Neuronal stem cell (in vitro differentiated cells): ENCODE measurements at regions not wholly inside any gene's neighbourhood (a gene's known extent, or its start where the extent isn't known, plus 50 kb on each side); places are given as distances from the start of the nearest gene placed in this dataset.

Experiments used
- DNase-seq: peaks from one replicate; pipeline ENCODE4 v3.0.0-alpha.2; 2013; ENCODE audit warnings: low spot score
- H2AFZ ChIP-seq: one replicate; pipeline ENCODE4 v1.6.1; 2013; ENCODE audit warnings: mild to moderate bottlenecking, low read length, inconsistent platforms
- H2AK5ac ChIP-seq: 2 replicates; pipeline ENCODE4 v1.6.1; 2013; ENCODE audit warnings: low read depth, mild to moderate bottlenecking, inconsistent platforms, low read length, moderate library complexity, mixed read lengths
- H2BK120ac ChIP-seq: 2 replicates; pipeline ENCODE4 v1.6.1; 2013; ENCODE audit warnings: low read depth, mild to moderate bottlenecking, inconsistent platforms, low read length, moderate library complexity, mixed read lengths
- H2BK12ac ChIP-seq: one replicate; pipeline ENCODE4 v1.6.1; 2013; ENCODE audit warnings: low read length, inconsistent platforms
- H2BK15ac ChIP-seq: 2 replicates; pipeline ENCODE4 v1.6.1; 2013; ENCODE audit warnings: mild to moderate bottlenecking, low read length, inconsistent platforms, mixed read lengths
- H2BK5ac ChIP-seq: one replicate; pipeline ENCODE4 v1.6.1; 2013; ENCODE audit warnings: inconsistent platforms, mild to moderate bottlenecking, low read length, moderate library complexity
- H3K14ac ChIP-seq: one replicate; pipeline ENCODE4 v1.6.1; 2013; ENCODE audit warnings: low read length, inconsistent platforms
- H3K18ac ChIP-seq: 2 replicates; pipeline ENCODE4 v1.6.1; 2013; ENCODE audit warnings: low read length, inconsistent platforms
- H3K23ac ChIP-seq: 2 replicates; pipeline ENCODE4 v1.6.1; 2013; ENCODE audit warnings: low read depth, mild to moderate bottlenecking, mixed read lengths, low read length, inconsistent platforms; ENCODE audit not compliant: poor library complexity
- H3K27ac ChIP-seq: replicated peaks from 3 replicates; pipeline ENCODE4 v1.5.1; 2013; ENCODE audit warnings: low read length, inconsistent platforms
- H3K27me3 ChIP-seq, 3 experiments: 2 replicates each; pipeline ENCODE4 v1.6.1; 2013; ENCODE audit warnings: low read length in 3 of 3, mild to moderate bottlenecking in 2 of 3, inconsistent platforms in 1 of 3, low read depth in 1 of 3, mixed read lengths in 1 of 3, moderate library complexity in 1 of 3; ENCODE audit not compliant: control insufficient read depth in 3 of 3, insufficient read depth in 3 of 3
- H3K36me3 ChIP-seq, 2 donors: replicated peaks in 1 of 2; 2 replicates each; pipeline ENCODE4 v1.6.1; 2013; ENCODE audit warnings: low read length in 2 of 2; ENCODE audit not compliant: control insufficient read depth in 2 of 2, insufficient read depth in 2 of 2
- H3K4ac ChIP-seq: 2 replicates; pipeline ENCODE4 v1.6.1; 2013; ENCODE audit warnings: inconsistent platforms, mild to moderate bottlenecking, low read length, moderate library complexity
- H3K4me1 ChIP-seq, 2 donors: 1 replicate in 1 of 2; 2 replicates in 1 of 2; pipeline ENCODE4 v1.6.1; 2013; ENCODE audit warnings: low read length in 2 of 2, low read depth in 1 of 2; ENCODE audit not compliant: control insufficient read depth in 2 of 2, insufficient read depth in 1 of 2
- H3K4me2 ChIP-seq: one replicate; pipeline ENCODE4 v1.6.1; 2013; ENCODE audit warnings: mild to moderate bottlenecking, low read length, inconsistent platforms; ENCODE audit not compliant: insufficient read depth, poor library complexity, severe bottlenecking
- H3K4me3 ChIP-seq, 2 donors: 2 replicates each; pipeline ENCODE4 v1.5.1; 2013; ENCODE audit warnings: low read length in 2 of 2, mild to moderate bottlenecking in 2 of 2, inconsistent platforms in 1 of 2, moderate library complexity in 1 of 2
- H3K79me1 ChIP-seq: one replicate; pipeline ENCODE4 v1.6.1; 2013; ENCODE audit warnings: low read depth, mild to moderate bottlenecking, inconsistent platforms, low read length, moderate library complexity
- H3K9ac ChIP-seq: one replicate; pipeline ENCODE4 v1.6.1; 2013; ENCODE audit warnings: mild to moderate bottlenecking, low read depth, low read length, inconsistent platforms; ENCODE audit not compliant: poor library complexity
- H3K9me3 ChIP-seq, 2 donors: replicated peaks in 1 of 2; 2 replicates each; pipeline versions ENCODE3 to v1.6.1; 2013; ENCODE audit warnings: low read length in 2 of 2, mild to moderate bottlenecking in 2 of 2, inconsistent platforms in 1 of 2, low read depth in 1 of 2, mixed read lengths in 1 of 2, moderate library complexity in 1 of 2; ENCODE audit not compliant: control insufficient read depth in 2 of 2, insufficient read depth in 1 of 2
- H4K8ac ChIP-seq: one replicate; pipeline ENCODE4 v1.6.1; 2013; ENCODE audit warnings: low read depth, mild to moderate bottlenecking, inconsistent platforms, low read length, moderate library complexity
- H4K91ac ChIP-seq: one replicate; pipeline ENCODE4 v1.6.1; 2013; ENCODE audit warnings: low read length, low read depth, mild to moderate bottlenecking, inconsistent platforms; ENCODE audit not compliant: poor library complexity
- WGBS, 2 donors: extraction: QIAGEN DNeasy Blood & Tissue Kit; methylation state at CpG; one replicate each; pipeline ENCODE4 v1.1.7; 2013; ENCODE audit warnings: missing lambda C conversion rate in 2 of 2, mixed read lengths in 1 of 2; ENCODE audit not compliant: insufficient read length in 2 of 2, insufficient replicate concordance in 1 of 2; ENCODE audit errors: extremely low coverage in 2 of 2; 5-methylcytosine and 5-hydroxymethylcytosine counted together

GRCh38 chr13:42383025-42383424, 111.1 kb downstream of the AKAP11 start:
- no peak overlapping the region for H3K14ac ChIP-seq
- no peak overlapping the region for H3K4me3 ChIP-seq
- H3K4me1 ChIP-seq, result no peaks in the 10 kb centered on the region
- WGBS, 2 donors, result no CpG with 5 or more reads among the region's 7 CpGs
- no peaks in the 10 kb centered on the region for H3K36me3 ChIP-seq
- no peak overlapping the region for H2AK5ac ChIP-seq
- H4K91ac ChIP-seq, result no peak overlapping the region
- H3K27ac ChIP-seq, result no peak overlapping the region
- H3K9ac ChIP-seq, result no peak overlapping the region
- no peaks in the 10 kb centered on the region for H3K27me3 ChIP-seq
- no peak overlapping the region for H2BK15ac ChIP-seq
- no peak overlapping the region for H2BK120ac ChIP-seq
- H2BK5ac ChIP-seq, result no peak overlapping the region
- no peak overlapping the region for H2BK12ac ChIP-seq
- DNase-seq, result no peak
- H3K18ac ChIP-seq, result no peak overlapping the region
- no peak overlapping the region for H3K23ac ChIP-seq
- peaks cover 0 to 5% of the 10 kb centered on the region in 2 donors for H3K9me3 ChIP-seq
- H3K4ac ChIP-seq, result no peak overlapping the region
- no peaks in the 10 kb centered on the region for H3K79me1 ChIP-seq
- H4K8ac ChIP-seq, result no peak overlapping the region
- no peak overlapping the region for H2AFZ ChIP-seq
- H3K4me2 ChIP-seq, result no peak overlapping the region

GRCh38 chr13:42384265-42384664, 112.3 kb downstream of the AKAP11 start:
- Histone ChIP-seq H2AFZ (no peak overlapping the region), H3K4me3 (no peak overlapping the region), H3K36me3 (no peaks in the 10 kb centered on the region), H2BK15ac (no peak overlapping the region), H2AK5ac (no peak overlapping the region), H4K91ac (no peak overlapping the region), H3K4ac (no peak overlapping the region), H3K9me3 (peaks cover 0 to 5% of the 10 kb centered on the region in 2 donors), H3K14ac (no peak overlapping the region), H4K8ac (no peak overlapping the region), H3K9ac (no peak overlapping the region), H3K27ac (no peak overlapping the region), H3K79me1 (no peaks in the 10 kb centered on the region), H3K23ac (no peak overlapping the region), H3K4me1 (no peaks in the 10 kb centered on the region), H3K27me3 (no peaks in the 10 kb centered on the region), H2BK120ac (no peak overlapping the region), H3K4me2 (no peak overlapping the region), H2BK12ac (no peak overlapping the region), H2BK5ac (no peak overlapping the region), H3K18ac (no peak overlapping the region)
- DNase-seq, result no peak
- no CpG with 5 or more reads among the region's 3 CpGs for WGBS, 2 donors

GRCh38 chr13:42388326-42388725, 116.4 kb downstream of the AKAP11 start:
- no CpG with 5 or more reads among the region's 2 CpGs for WGBS, 2 donors
- Histone ChIP-seq H3K9me3 (peaks cover 0 to 2% of the 10 kb centered on the region in 2 donors), H3K4me1 (no peaks in the 10 kb centered on the region), H3K79me1 (no peaks in the 10 kb centered on the region), H3K27ac (no peak overlapping the region), H2BK15ac (no peak overlapping the region), H3K23ac (no peak overlapping the region), H3K27me3 (no peaks in the 10 kb centered on the region), H4K8ac (no peak overlapping the region), H2BK12ac (no peak overlapping the region), H2AFZ (no peak overlapping the region), H3K4ac (no peak overlapping the region), H3K18ac (no peak overlapping the region), H2BK5ac (no peak overlapping the region), H3K36me3 (no peaks in the 10 kb centered on the region), H3K4me3 (no peak overlapping the region), H2BK120ac (no peak overlapping the region), H3K9ac (no peak overlapping the region), H3K4me2 (no peak overlapping the region), H4K91ac (no peak overlapping the region), H3K14ac (no peak overlapping the region), H2AK5ac (no peak overlapping the region)
- no peak for DNase-seq

GRCh38 chr13:42389041-42389440, 117.1 kb downstream of the AKAP11 start:
- no peak overlapping the region for H4K8ac ChIP-seq
- H3K9ac ChIP-seq, result no peak overlapping the region
- no peak overlapping the region for H3K4me2 ChIP-seq
- H3K4me3 ChIP-seq, result no peak overlapping the region
- H3K23ac ChIP-seq, result no peak overlapping the region
- H2AFZ ChIP-seq, result no peak overlapping the region
- no peak for DNase-seq
- no peak overlapping the region for H3K14ac ChIP-seq
- H2BK12ac ChIP-seq, result no peak overlapping the region
- no peaks in the 10 kb centered on the region for H3K79me1 ChIP-seq
- H3K18ac ChIP-seq, result no peak overlapping the region
- H3K27ac ChIP-seq, result no peak overlapping the region
- H3K27me3 ChIP-seq, result no peaks in the 10 kb centered on the region
- no peak overlapping the region for H2AK5ac ChIP-seq
- no peak overlapping the region for H4K91ac ChIP-seq
- H3K36me3 ChIP-seq, result no peaks in the 10 kb centered on the region
- no peaks in the 10 kb centered on the region for H3K4me1 ChIP-seq
- no peak overlapping the region for H3K4ac ChIP-seq
- H3K9me3 ChIP-seq, result peaks cover 0 to 2% of the 10 kb centered on the region in 2 donors
- H2BK120ac ChIP-seq, result no peak overlapping the region
- H2BK5ac ChIP-seq, result no peak overlapping the region
- H2BK15ac ChIP-seq, result no peak overlapping the region
